ENCODE measurements at regions not wholly inside any gene's neighbourhood (a gene's known extent, or its start where the extent isn't known, plus 50 kb on each side); places are given as distances from the start of the nearest gene placed in this dataset.

DNA sequence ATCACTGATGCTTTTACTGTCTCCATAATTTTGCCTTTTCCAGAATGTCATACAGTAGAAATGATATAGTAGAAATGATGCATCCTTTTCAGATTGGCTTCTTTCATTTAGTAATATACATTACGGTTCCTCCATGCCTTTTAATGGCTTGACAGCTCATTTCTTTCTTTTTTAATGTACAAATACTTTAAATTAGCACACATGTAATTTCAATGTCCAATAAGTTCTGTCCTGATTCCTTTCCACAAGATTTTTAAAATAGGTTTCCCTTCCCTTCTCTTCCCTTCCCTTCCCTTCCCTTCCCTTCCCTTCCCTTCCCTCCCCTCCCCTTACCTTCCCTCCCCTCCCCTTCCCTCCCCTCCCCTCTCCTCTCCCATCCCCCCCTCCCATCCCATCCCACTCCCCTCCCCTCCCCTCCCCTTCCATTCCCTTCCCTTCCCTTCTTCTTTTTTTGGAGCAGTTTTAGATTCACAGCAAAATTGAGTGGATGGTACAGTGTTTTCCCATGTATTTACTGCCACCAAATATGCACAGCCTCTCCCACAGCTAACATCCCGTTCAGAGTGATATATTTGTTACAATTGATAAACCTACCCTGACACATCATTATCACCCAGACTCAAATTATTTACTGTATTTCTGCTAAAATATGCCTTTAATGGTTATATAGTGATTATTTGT, 398.8 kb downstream of the RNF144B start:
- TF ChIP-seq POLR2A (IDR thresholded peaks at IDR 0.05; ENCODE audit: low read depth, low read length) (no peak), TAF1 (IDR thresholded peaks at IDR 0.05; ENCODE audit: low read depth, low read length) (no peak), POLR2AphosphoS5 (IDR thresholded peaks at IDR 0.05; ENCODE audit: low read depth, low read length) (no peak), SPI1 (IDR thresholded peaks at IDR 0.05; ENCODE audit: low read depth, low read length) (no peak)
